Stimulated activated naive CD4-positive, alpha-beta T cell treated with Interleukin-2 at 50 U/mL for 16 hours (primary cell): ENCODE measurements at regions not wholly inside any gene's neighbourhood (a gene's known extent, or its start where the extent isn't known, plus 50 kb on each side); places are given as distances from the start of the nearest gene placed in this dataset.

Experiments
- DNase-seq: peaks from one replicate; lab custom pipeline; 2025; lab: John Stamatoyannopoulos, UW

GRCh38 chr9:135196474-135196873 lies 109.0 kb downstream of the OLFM1 start:
- DNase-seq: no peak

- DNase-seq: no peak
Observed at GRCh38 chr9:135198144-135198543, 110.7 kb downstream of the OLFM1 start.

- DNase-seq: no peak
Observed at GRCh38 chr9:135198586-135199285, 111.3 kb downstream of the OLFM1 start.

GRCh38 chr9:135199489-135199888 lies 112.0 kb downstream of the OLFM1 start:
- no peak for DNase-seq

- no peak for DNase-seq
Observed at GRCh38 chr9:135201711-135202110, 114.2 kb downstream of the OLFM1 start.

- no peak for DNase-seq
Observed at GRCh38 chr9:135204177-135204576, 116.7 kb downstream of the OLFM1 start.

GRCh38 chr9:135209136-135209535 lies 121.7 kb downstream of the OLFM1 start:
- DNase-seq: no peak

- no peak for DNase-seq
Observed at GRCh38 chr9:135209852-135210251, 122.4 kb downstream of the OLFM1 start.

GRCh38 chr9:135210676-135211523 lies 123.4 kb downstream of the OLFM1 start:
- no peak for DNase-seq

- DNase-seq: no peak
Observed at GRCh38 chr9:135211524-135211890, 124.0 kb downstream of the OLFM1 start.

- no peak for DNase-seq
Observed at GRCh38 chr9:135212961-135213360, 125.5 kb downstream of the OLFM1 start.

- no peak for DNase-seq
Observed at GRCh38 chr9:135213566-135213965, 126.1 kb downstream of the OLFM1 start.

GRCh38 chr9:135214054-135214640 lies 126.7 kb downstream of the OLFM1 start:
- no peak for DNase-seq

GRCh38 chr9:135214706-135215105 lies 127.2 kb downstream of the OLFM1 start:
- no peak for DNase-seq

- no peak for DNase-seq
Observed at GRCh38 chr9:135215571-135216161, 128.2 kb downstream of the OLFM1 start.

- DNase-seq: no peak
Observed at GRCh38 chr9:135216236-135216635, 128.8 kb downstream of the OLFM1 start.

- no peak for DNase-seq
Observed at GRCh38 chr9:135216791-135217441, 129.4 kb downstream of the OLFM1 start.

- no peak for DNase-seq
Observed at GRCh38 chr9:135217836-135218235, 130.4 kb downstream of the OLFM1 start.

GRCh38 chr9:135218331-135219225 lies 131.1 kb downstream of the OLFM1 start:
- no peak for DNase-seq

GRCh38 chr9:135219676-135220600 lies 132.5 kb downstream of the OLFM1 start:
- no peak for DNase-seq
